A673 (cell line): ENCODE measurements at regions not wholly inside any gene's neighbourhood (a gene's known extent, or its start where the extent isn't known, plus 50 kb on each side); places are given as distances from the start of the nearest gene placed in this dataset.
"Not testable (repeated sequence)": the region's sequence is repeated elsewhere in the genome, so short reads cannot be mapped to it uniquely, and the experiment has no call there.

Experiments used
- BruUV-seq: library from RNA; stranded (reverse); fragments of 400-500 nt; replicated peaks from 2 replicates; lab custom pipeline; 2021; lab: Mats Ljungman, UMichigan
- CTCF ChIA-PET: fragments of 300-600 bp; sonication (Branson Sonifier 250); formaldehyde crosslinking; loops from one replicate; lab custom pipeline; 2022; ENCODE audit warnings: antibody characterized with exemption; lab: Charles Lee
- POLR2A ChIA-PET: fragments of 300-600 bp; sonication (Branson Sonifier 250); formaldehyde crosslinking; loops from one replicate; lab custom pipeline; 2022; ENCODE audit warnings: antibody characterized with exemption; ENCODE audit not compliant: low non-redundant PET; lab: Charles Lee
- DNase-seq: peaks from one replicate; pipeline ENCODE4 v3.0.0-alpha.2; 2015; ENCODE audit warnings: low spot score
- H3K27ac ChIP-seq: fragments of 200-600 bp; sonication (generic); 2 replicates; pipeline ENCODE4 v1.5.1; 2016; ENCODE audit warnings: mixed run types, low read depth, mild to moderate bottlenecking, mixed read lengths, antibody characterized with exemption, low read length; ENCODE audit not compliant: poor library complexity, severe bottlenecking
- H3K27me3 ChIP-seq: fragments of 200-600 bp; sonication (generic); replicated peaks from 2 replicates; pipeline ENCODE4 v1.6.1; 2017; ENCODE audit warnings: mixed run types, low read depth, mild to moderate bottlenecking, mixed read lengths, antibody characterized with exemption, low read length; ENCODE audit not compliant: insufficient read depth, poor library complexity
- H3K36me3 ChIP-seq: fragments of 200-600 bp; sonication (generic); 2 replicates; pipeline ENCODE4 v1.6.1; 2016; ENCODE audit warnings: mixed run types, mild to moderate bottlenecking, mixed read lengths, antibody characterized with exemption, low read length; ENCODE audit not compliant: insufficient read depth, poor library complexity, severe bottlenecking
- H3K4me1 ChIP-seq: fragments of 200-600 bp; sonication (generic); 2 replicates; pipeline ENCODE4 v1.6.1; 2017; ENCODE audit warnings: mixed run types, mild to moderate bottlenecking, mixed read lengths, antibody characterized with exemption, low read length; ENCODE audit not compliant: insufficient read depth, poor library complexity, severe bottlenecking
- H3K4me3 ChIP-seq: fragments of 200-600 bp; sonication (generic); 2 replicates; pipeline ENCODE4 v1.5.1; 2016; ENCODE audit warnings: low read depth, mixed run types, mild to moderate bottlenecking, mixed read lengths, low read length; ENCODE audit not compliant: poor library complexity, severe bottlenecking
- H3K9me3 ChIP-seq: fragments of 200-600 bp; sonication (generic); 2 replicates; pipeline ENCODE4 v1.6.1; 2016; ENCODE audit warnings: mixed run types, low read depth, mild to moderate bottlenecking, mixed read lengths, antibody characterized with exemption, low read length; ENCODE audit not compliant: poor library complexity, severe bottlenecking
- EZH2 ChIP-seq: fragments of 200-600 bp; sonication (generic); IDR thresholded peaks from 2 replicates; pipeline ENCODE4 v1.6.1; 2017; ENCODE audit warnings: borderline replicate concordance, low read depth, mild to moderate bottlenecking, mixed read lengths, antibody characterized with exemption, low read length; ENCODE audit not compliant: poor library complexity, severe bottlenecking
- intact Hi-C: fragments of 100-400 bp; cut with micrococcal nuclease; formaldehyde crosslinking; loops from one replicate; pipeline ENCODE4 v1.10.0; 2022; ENCODE audit not compliant: unreplicated experiment
- TF ChIP-seq, protein P1 (sequence below): fragments of 300-800, 200-600 bp; sonication (generic); conservative IDR thresholded peaks from 2 replicates; pipeline ENCODE4 v1.5.1; 2017; ENCODE audit warnings: low read depth, mild to moderate bottlenecking, antibody characterized with exemption, low read length, moderate library complexity, mixed read lengths

DNA sequence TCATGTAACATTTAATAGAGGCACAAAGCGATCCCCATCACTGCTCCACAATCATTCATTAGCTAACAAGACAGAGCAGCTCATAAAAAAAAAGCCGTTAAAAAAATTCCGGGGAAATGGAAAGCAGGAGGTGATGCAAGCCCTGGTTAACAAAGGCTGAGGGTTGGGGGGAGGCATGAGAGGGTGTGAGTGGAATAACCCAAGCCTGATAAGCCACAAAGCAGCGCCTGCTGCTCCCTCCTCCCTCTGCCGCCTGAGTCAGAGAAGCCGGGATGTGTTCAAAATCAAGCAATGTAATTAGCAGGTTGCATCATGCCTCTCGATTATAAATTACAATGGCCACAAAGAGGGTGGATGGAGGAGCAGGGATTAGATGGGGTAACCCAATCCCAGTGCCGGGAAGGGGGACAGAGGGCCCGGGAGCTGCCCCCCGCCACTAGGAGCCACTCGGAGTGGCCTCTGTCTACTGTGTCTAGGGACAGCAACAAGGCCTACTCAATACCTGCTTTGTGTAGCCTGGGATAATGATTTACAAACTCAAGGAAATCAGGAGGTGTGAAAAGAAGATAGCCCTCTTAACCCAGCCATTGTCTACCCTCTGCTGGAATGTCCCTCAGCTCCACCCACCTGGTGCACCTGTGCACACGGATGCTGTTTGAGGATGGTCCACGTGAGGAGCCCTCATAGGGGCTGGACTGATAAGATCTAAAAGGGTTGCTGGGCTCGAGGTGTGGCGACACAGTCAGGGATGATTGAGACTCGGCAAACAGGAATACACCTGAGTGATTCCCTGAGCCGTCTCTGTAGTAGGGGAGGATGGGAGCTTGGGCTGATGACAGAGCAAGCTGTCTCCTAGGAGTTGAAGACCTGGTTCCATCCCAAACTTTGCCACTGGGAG lies 156.9 kb downstream of the VEGFA start:
- Histone ChIP-seq H3K27ac (peak overlapping the region; percentile 94), H3K4me1 (peaks cover 43% of the 10 kb centered on the region), H3K4me3 (no peak overlapping the region), H3K9me3 (no peaks in the 10 kb centered on the region), H3K36me3 (no peaks in the 10 kb centered on the region), H3K27me3 (no peaks in the 10 kb centered on the region)
- peak; percentile 96 for DNase-seq
- ChIA-PET POLR2A (interaction anchor here (0.6 to 1.0 kb wide), 5 partner anchors 10 to 463 kb away, joined by 3 to 6 read pairs (median 3); partner anchors contain the start of gene VEGFA), CTCF (interaction anchor here (0.5 to 0.6 kb wide), 2 partner anchors 30 to 126 kb away, joined by 3 to 5 read pairs; no protein-coding TSS in a partner anchor)
- TSS peak; percentile 92 for BruUV-seq
- TF ChIP-seq, protein P1, sequence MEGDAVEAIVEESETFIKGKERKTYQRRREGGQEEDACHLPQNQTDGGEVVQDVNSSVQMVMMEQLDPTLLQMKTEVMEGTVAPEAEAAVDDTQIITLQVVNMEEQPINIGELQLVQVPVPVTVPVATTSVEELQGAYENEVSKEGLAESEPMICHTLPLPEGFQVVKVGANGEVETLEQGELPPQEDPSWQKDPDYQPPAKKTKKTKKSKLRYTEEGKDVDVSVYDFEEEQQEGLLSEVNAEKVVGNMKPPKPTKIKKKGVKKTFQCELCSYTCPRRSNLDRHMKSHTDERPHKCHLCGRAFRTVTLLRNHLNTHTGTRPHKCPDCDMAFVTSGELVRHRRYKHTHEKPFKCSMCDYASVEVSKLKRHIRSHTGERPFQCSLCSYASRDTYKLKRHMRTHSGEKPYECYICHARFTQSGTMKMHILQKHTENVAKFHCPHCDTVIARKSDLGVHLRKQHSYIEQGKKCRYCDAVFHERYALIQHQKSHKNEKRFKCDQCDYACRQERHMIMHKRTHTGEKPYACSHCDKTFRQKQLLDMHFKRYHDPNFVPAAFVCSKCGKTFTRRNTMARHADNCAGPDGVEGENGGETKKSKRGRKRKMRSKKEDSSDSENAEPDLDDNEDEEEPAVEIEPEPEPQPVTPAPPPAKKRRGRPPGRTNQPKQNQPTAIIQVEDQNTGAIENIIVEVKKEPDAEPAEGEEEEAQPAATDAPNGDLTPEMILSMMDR, result no peak; the same call in 1 of the 2 replicates
- TF ChIP-seq EZH2, result no peak
- intact Hi-C loops, result no loop called here

DNA sequence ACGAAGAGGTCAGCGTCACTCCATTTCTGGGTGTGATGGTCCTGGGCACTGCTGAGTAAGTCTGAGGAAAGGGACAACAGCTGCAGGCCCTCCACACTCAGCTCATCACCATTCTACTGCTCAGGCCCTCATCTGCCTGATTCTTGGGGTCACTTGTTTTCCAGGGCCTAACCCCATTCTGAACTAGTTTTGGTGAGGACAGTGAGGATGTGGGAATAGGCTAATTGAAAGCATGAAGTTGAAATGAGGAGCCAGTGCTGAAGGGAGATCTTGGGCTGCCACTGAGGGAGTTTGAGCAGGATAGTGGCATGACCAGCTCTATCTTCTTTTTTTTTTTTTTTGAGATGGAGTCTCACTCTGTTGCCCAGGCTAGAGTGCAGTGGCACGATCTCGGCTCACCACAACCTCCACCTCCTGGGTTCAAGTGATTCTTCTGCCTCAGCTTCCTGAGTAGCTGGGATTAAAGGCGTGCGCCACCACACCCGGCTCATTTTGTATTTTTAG lies 155.7 kb downstream of the VEGFA start:
- H3K36me3 ChIP-seq, intact Hi-C loops, H3K27me3 ChIP-seq, H3K4me3 ChIP-seq, BruUV-seq, DNase-seq, CTCF ChIA-PET, H3K9me3 ChIP-seq: not testable (repeated sequence)
- Histone ChIP-seq H3K4me1 (peaks cover 43% of the 10 kb centered on the region), H3K27ac (peak overlapping the region; percentile 94)
- POLR2A ChIA-PET, result interaction anchor here (0.6 kb wide), 1 partner anchor 54 kb away, joined by 3 read pairs; no protein-coding TSS in a partner anchor

DNA sequence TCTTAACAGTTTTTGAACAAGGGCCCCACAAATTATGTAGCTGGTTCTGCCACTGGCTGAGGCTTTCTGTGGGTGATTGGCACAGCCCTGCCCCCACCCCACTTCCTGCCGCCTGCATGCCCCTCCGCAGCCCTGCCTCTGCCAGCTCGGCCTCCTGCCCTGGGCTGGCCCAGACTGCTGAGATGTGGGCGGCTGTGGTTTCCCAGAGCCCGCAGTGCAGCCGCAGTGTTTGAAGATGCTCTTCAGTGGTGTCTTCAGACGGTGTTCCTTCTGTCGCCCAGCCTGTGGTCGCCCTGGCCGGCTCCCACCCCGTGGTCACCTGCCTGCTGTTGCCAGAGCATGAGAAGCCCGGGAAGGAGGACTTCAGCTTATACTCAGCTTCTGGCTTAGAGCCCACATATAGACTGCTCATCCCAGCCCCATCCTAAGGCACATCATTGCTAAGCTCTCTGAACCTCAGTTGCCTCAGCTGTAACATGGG lies 154.3 kb downstream of the VEGFA start:
- Histone ChIP-seq H3K36me3 (no peaks in the 10 kb centered on the region), H3K27ac (peak overlapping the region; percentile 49), H3K4me3 (no peak overlapping the region), H3K4me1 (peaks cover 43% of the 10 kb centered on the region), H3K9me3 (no peaks in the 10 kb centered on the region), H3K27me3 (no peaks in the 10 kb centered on the region)
- POLR2A ChIA-PET, result interaction anchor here (0.7 kb wide), 1 partner anchor 11 kb away, joined by 3 read pairs; no protein-coding TSS in a partner anchor
- intact Hi-C loops, result no loop called here
- CTCF ChIA-PET, result no interaction called here
- no peak for DNase-seq
- TF ChIP-seq EZH2, result no peak
- TF ChIP-seq, protein P1, result no peak
- BruUV-seq, result no TSS peak
